Kidney (tissue), 13 donors: ENCODE measurements at regions not wholly inside any gene's neighbourhood (a gene's known extent, or its start where the extent isn't known, plus 50 kb on each side); places are given as distances from the start of the nearest gene placed in this dataset.

Experiments
- DNase-seq, 5 donors: peaks; one replicate each; pipeline ENCODE4 v3.0.0-alpha.2; 2013 to 2020
- FAIRE-seq: peaks from 2 replicates; lab custom pipeline; 2012; peaks lifted over from hg19 to GRCh38; lab: Jason Lieb, UNC
- H3K27ac ChIP-seq, 2 donors: one replicate each; pipeline ENCODE4 v1.7.0; 2013; ENCODE audit warnings: low read depth in 2 of 2, low read length in 2 of 2, inconsistent platforms in 1 of 2
- H3K27me3 ChIP-seq: one replicate; pipeline ENCODE4 v1.7.1; 2013; ENCODE audit warnings: low read length, inconsistent platforms; ENCODE audit not compliant: control insufficient read depth, insufficient read depth
- H3K36me3 ChIP-seq, 3 donors: one replicate each; pipeline versions ENCODE4 v1.7.0 to v1.7.1; 2013; ENCODE audit warnings: low read length in 3 of 3, control low read depth in 1 of 3, inconsistent platforms in 1 of 3; ENCODE audit not compliant: insufficient read depth in 3 of 3, control insufficient read depth in 2 of 3
- H3K4me1 ChIP-seq, 3 donors: one replicate each; pipeline versions ENCODE4 v1.7.0 to v1.7.1; 2013; ENCODE audit warnings: low read length in 3 of 3, inconsistent platforms in 1 of 3, low read depth in 1 of 3; ENCODE audit not compliant: control insufficient read depth in 2 of 3, insufficient read depth in 2 of 3
- H3K4me3 ChIP-seq, 3 donors: one replicate each; pipeline versions ENCODE4 v1.7.0 to v1.8.1; 2013; ENCODE audit warnings: low read length in 3 of 3, control low read depth in 1 of 3, inconsistent platforms in 1 of 3
- H3K9ac ChIP-seq, 3 donors: one replicate each; pipeline versions ENCODE4 v1.7.0 to v1.7.1; 2013; ENCODE audit warnings: low read length in 3 of 3, control low read depth in 1 of 3, inconsistent platforms in 1 of 3
- H3K9me3 ChIP-seq, 3 donors: one replicate each; pipeline versions ENCODE4 v1.7.0 to v1.7.1; 2013; ENCODE audit warnings: low read length in 3 of 3, control low read depth in 1 of 3, inconsistent platforms in 1 of 3; ENCODE audit not compliant: control insufficient read depth in 2 of 3, insufficient read depth in 1 of 3
- CTCF ChIP-seq: IDR thresholded peaks from 3 replicates; pipeline ENCODE4 v1.5.1; 2012; ENCODE audit warnings: mild to moderate bottlenecking, moderate library complexity, borderline replicate concordance; ENCODE audit not compliant: insufficient read depth; ENCODE audit errors: extremely low read depth
- intact Hi-C: fragments of 100-400 bp; cut with DNase I; formaldehyde crosslinking; loops from one replicate; pipeline ENCODE4 v1.11.1; 2022
- donor health status: control.
- donor health status: control.
- donor health status: control.
- donor health status: control.
- donor health status: control.
- donor health status: DM: yes; HTN: yes; CAD: no.
- donor health status: Normal renal cell carcinoma (clear cell type).

- FAIRE-seq (no peak), DNase-seq (no peak)
- no peak overlapping the region for H3K9ac ChIP-seq
- intact Hi-C loops: loop anchor here (10.0 kb wide), 1 partner anchor 529 kb away; no protein-coding TSS in a partner anchor
- H3K4me3 ChIP-seq: no peak overlapping the region
- H3K27ac ChIP-seq: no peak overlapping the region
- no peaks in the 10 kb centered on the region for H3K9me3 ChIP-seq
- H3K36me3 ChIP-seq: no peaks in the 10 kb centered on the region
- no peaks in the 10 kb centered on the region for H3K27me3 ChIP-seq
- TF ChIP-seq CTCF: no peak
- peaks cover 2 to 6% (median 6%) of the 10 kb centered on the region in 3 donors for H3K4me1 ChIP-seq
These were observed 539.7 kb downstream of the QKI start for GRCh38 chr6:163954088-163954775.

GRCh38 chr6:163952005-163952404, 537.5 kb downstream of the QKI start:
- H3K4me3 ChIP-seq: no peak overlapping the region
- H3K27ac ChIP-seq: no peak overlapping the region
- FAIRE-seq (no peak), DNase-seq (no peak)
- H3K4me1 ChIP-seq: peaks cover 5 to 7% (median 6%) of the 10 kb centered on the region in 3 donors
- TF ChIP-seq CTCF: no peak
- no peaks in the 10 kb centered on the region for H3K9me3 ChIP-seq
- intact Hi-C loops: loop anchor here (10.0 kb wide), 1 partner anchor 527 kb away; no protein-coding TSS in a partner anchor
- H3K9ac ChIP-seq: no peak overlapping the region
- no peaks in the 10 kb centered on the region for H3K27me3 ChIP-seq
- no peaks in the 10 kb centered on the region for H3K36me3 ChIP-seq

- TF ChIP-seq CTCF: no peak
- H3K27me3 ChIP-seq: no peaks in the 10 kb centered on the region
- FAIRE-seq (no peak), DNase-seq (no peak)
- peaks cover 6 to 10% (median 6%) of the 10 kb centered on the region in 3 donors for H3K4me1 ChIP-seq
- no peak overlapping the region for H3K4me3 ChIP-seq
- no peak overlapping the region for H3K27ac ChIP-seq
- intact Hi-C loops: loop anchor here (10.0 kb wide), 1 partner anchor 527 kb away; no protein-coding TSS in a partner anchor
- no peaks in the 10 kb centered on the region for H3K36me3 ChIP-seq
- no peak overlapping the region for H3K9ac ChIP-seq
- no peaks in the 10 kb centered on the region for H3K9me3 ChIP-seq
These were observed 536.8 kb downstream of the QKI start for GRCh38 chr6:163951326-163951725.
